ENCODE measurements at regions not wholly inside any gene's neighbourhood (a gene's known extent, or its start where the extent isn't known, plus 50 kb on each side); places are given as distances from the start of the nearest gene placed in this dataset.

DNA sequence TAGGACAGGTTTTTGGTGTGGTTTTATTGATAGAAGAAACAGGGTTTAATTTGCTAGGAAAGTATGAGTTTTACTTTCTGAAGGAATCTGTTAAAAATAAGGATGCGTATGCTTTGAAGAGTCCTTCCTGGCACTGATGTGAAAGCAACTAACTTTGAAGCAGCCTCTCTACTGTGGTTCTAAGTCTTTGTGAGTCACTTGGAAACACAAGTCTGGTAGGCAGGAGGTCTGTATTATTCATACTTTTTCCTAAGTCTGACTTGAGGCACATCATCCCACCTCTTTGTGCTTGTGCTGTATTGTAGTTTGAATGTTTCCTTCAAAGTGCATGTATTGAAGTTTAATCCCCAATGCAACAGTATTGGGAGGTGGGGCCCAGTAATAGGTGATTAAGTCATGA lies 129.0 kb downstream of the TAF11L14 start:
- no peak for DNase-seq

DNA sequence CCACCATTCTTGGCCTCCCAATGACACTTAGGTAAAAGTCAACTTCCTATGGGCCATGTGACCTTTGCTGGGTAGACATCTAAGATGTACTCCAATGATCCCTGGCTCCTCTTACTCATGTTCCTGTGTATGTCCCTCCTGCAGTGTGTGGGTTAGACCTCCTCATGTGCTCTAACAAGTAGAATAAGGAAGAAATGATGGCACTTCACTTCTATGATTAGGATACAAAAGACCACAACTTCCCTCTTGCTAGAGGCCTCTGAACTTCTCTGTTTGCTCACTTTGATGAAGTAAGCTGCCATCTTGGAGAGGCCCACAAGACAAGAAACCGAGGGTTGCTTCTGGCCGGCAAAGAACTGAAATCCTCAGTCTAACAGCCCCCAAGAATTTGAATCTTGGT lies 131.8 kb downstream of the TAF11L14 start:
- no peak for DNase-seq

DNA sequence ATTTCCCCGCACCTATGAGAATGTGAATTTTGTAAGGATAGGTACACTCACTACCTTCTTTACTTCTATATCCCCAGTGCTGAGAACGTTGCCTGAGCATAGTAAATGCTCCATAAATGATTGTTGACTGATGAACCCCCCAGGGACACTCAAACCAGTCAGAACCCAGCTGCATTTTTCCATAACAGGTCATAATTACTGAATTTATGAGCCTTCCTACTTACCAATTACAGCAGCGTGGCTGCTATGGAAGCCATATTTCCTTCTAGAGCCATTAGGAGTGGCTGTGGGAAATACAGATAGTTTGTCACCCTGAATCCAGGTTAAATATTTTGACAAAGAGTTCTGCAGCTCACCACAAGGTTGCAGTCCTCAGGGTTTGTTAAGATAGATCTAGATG lies 135.0 kb downstream of the TAF11L14 start:
- no peak for DNase-seq

DNA sequence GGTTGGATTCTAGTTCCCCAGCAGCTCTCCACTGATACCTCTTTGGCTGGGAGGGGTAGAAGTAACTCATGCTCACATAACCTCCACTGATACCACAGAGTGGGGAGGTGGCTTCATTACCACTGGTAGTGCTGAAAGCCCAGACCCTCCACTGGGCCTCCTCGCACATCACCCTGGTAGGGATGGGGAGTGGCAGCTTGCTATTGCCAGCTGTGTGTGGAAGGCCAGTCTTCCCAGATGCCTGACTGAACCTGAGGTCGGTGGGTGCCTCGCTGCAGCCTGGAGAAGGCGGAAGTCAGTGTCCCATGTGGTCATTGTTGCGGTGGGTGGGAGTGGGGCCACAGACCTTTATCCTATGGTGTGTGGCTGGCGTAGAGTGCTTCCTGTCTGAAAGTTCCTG lies 138.0 kb downstream of the TAF11L14 start:
- no peak for DNase-seq

DNA sequence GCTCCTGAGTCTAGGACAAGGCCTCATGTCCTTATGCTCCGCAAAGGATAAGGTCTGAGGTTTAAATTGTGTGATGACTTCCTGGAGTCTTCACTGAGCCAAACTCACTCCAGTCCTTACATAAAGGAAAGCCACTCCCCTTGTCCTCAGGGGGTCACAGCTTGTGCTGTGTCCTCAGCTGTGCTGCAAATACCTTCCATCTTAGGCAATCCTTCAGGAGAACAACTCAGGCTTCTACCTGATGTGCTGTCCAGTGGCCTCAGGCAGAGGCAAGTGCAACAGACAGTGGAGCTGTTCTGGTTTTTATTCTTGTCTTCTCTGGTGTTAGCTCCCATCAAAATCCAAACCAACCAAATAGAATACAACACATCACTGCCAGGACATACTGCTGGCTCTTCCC lies 151.5 kb downstream of the TAF11L14 start:
- no peak for DNase-seq

DNA sequence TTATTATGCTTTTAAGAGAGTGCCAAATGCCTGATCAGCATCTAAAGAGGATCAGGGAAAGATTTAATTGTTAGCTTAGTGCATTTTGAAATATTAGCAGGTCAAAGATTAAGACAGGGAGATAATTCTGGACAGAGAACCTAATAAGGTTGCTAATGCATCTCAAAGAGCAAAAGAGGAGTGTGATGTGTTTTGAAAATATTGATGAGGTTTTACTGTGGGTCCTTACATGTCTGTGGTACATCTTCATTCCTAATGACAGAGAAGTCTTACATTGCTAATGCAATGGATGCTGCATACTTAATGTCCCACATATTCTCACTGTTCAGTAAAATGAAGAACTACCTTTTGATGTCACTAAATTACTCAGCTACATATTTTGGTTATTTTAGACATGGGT lies 154.1 kb downstream of the TAF11L14 start:
- DNase-seq, result no peak

DNA sequence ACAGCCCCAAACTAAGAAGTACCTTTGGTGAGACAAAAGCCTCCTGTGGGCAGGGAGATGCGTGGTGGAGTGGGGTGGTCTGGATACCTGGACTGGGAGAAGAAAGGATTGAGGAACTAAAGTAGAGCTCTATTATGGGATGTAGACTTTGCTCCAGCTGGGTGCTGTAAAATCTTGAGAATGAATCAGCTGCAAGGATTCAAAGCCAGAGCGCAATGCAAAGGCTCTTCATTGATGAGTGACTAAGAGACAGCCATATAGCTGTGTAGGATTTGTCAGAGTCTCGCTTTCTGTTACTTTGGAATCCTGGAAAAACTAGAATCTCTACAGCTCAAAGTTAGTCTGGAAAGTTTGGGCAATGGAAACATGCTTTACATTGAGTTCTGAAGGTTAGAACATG lies 159.9 kb downstream of the TAF11L14 start:
- DNase-seq, result no peak

DNA sequence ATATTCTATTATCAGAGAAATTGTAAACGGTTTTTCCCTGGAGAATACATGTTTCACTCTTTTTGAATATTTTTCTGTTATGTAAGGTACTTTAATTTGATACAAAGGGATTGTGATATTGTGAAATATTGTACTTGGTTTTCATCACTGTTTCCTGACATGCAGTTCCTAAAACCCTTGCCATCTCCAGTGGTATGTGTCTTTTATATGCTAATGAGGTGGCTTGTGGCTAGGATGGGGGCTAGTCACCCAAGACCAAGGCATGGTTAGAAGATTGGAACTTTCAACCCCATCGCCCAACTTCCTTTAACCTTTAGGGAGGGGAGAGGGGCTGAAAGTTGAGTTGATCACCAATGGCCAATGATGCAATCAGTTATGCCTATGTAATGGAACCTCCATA lies 160.6 kb downstream of the TAF11L14 start:
- DNase-seq, result no peak

DNA sequence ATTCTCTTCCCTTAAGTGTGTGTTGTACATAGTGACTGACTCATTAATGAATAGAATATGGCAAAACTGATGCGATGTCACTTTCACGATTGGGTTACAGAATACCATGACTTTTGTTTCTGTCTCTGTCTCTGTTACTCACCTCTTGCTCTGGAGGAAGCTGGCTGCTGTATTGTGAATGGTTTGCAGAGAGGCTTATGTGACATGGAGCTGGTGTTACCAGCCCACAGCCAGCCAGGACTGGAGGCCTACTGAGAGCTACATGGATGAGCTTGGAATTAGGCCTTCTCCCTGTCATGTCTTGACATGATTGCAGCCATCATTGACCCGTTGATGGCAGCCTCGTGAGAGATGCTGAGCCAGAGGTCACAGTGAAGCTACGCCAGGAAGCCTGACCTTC lies 161.9 kb downstream of the TAF11L14 start:
- no peak for DNase-seq

DNA sequence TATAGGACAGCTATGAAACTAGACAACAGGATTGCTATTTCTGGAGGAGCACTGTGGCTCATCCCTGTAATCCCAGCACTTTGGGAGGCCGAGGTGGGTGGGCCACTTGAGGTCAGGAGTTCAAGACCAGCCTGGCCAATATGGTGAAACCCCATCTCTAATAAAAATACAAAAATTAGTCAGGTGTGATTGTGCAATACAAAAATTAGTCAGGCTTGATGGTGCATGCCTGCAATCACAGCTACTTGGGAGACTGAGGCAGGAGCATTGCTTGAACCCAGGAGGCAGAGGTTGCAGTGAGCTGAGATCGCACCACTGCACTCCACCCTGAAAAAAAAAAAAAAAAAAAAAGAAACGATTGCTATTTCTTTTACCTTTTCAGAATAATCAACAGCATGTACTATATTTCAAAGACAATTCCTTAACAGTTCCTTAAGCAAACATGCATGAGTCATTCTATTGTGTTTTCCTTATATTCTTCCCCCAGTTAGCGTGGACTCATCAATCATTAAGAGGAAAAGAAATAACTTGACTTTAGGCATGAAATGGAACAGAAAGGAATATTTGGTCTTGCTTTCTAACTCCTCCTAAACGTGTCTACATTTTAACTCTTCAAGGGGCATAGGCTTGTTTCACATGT lies 162.6 kb downstream of the TAF11L14 start:
- DNase-seq, result no peak

DNA sequence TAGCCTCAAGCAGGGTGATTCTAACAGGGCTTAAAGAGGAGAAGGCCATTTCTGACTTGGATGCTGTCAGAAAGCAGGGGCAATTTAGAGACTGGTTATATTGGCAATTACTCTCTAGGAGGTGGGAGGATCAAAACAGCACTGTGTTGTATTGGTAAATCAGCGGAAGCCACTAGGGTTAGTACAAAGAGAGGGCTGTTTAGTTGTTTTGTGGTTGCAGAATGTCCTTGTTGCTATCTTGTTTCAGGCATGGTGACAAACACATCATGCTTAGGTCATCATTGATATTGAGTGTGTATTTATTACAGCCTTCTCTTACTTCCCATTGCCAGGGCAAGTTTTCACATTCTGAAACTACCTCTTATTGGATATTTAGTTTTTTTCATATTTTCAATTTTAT lies 165.3 kb downstream of the TAF11L14 start:
- DNase-seq, result no peak

DNA sequence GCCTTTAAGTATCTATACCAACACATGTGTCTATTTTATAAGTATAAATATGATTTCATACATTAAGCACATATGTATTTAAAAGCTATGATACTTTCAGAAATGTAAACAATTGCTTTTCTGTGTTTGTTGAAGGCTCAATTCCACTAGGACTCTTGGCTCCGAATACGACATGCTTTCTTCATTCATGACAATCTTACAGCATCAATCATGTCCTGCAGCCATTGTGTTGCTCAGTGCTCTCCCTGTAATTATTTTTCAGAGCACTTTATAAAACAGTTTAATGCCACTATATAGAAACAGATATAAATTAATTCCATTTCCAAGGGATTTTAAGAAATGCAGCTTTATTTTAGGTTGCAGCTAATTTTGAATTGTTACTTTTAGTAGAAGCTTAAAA lies 167.3 kb downstream of the TAF11L14 start:
- no peak for DNase-seq

DNA sequence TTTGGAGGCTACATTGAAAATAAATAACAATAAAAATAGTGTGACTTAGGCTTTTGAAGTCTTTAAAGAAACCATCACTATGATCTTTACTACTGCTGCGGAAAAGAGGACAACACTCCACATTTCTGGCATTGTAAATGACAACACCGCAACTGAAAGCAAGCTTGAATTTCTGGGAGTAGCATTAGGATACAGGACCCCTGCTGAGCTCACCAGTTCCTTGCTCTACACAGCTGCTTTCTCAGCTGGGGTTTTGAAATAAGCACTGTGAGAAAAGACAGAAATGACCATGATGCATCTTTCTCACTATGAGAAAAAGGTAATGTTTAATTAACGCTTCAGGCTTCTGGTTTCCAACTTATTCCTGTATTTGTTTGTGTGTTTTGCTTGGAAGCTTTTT lies 168.0 kb downstream of the TAF11L14 start:
- DNase-seq, result no peak

DNA sequence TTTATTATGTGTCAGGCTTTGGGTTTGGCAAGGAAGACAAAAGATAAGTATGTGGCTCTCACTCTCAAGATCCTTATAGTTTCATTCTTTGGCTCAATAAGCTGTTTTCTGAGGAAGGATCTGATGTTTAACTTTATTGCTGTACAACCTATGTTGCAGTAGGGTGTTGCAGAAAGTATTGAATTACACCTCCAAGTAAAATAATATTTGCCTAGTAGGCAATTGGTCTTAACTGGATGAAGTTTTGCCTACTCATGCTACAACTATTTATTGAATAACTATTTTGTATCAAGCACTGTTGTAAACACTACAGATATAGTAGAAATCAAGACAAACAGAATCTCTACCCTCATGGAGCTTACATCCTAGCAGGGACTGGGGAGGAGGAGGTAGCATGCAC lies 169.7 kb downstream of the TAF11L14 start:
- no peak for DNase-seq

DNA sequence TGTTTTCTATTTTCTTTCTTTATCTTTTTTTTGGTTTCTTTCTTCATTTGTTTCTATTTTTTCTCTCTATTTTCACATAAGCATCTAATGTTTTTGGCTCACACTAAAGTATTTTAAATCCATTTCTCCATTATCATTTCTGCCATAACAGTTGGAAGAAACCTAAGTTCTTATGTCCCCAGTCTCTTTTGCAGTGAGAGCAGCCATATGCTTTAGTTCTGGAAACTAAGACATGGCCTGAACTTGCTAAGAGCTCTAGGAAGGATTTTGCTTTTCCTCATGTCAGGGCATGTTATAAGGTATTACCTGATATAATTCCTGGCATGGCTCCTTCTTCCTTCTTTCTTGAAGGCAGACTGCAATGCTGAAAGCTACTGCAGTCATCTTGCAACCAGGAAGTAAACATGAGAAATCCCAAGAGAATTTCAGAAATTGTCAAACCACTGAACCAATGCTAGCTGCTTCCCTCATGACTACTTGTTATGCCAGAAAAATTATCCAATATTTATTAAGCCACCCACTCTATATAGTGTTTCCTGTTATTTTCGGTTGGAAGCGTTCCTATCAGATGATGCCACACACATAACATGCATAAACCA lies 171.1 kb downstream of the TAF11L14 start:
- no peak for DNase-seq

DNA sequence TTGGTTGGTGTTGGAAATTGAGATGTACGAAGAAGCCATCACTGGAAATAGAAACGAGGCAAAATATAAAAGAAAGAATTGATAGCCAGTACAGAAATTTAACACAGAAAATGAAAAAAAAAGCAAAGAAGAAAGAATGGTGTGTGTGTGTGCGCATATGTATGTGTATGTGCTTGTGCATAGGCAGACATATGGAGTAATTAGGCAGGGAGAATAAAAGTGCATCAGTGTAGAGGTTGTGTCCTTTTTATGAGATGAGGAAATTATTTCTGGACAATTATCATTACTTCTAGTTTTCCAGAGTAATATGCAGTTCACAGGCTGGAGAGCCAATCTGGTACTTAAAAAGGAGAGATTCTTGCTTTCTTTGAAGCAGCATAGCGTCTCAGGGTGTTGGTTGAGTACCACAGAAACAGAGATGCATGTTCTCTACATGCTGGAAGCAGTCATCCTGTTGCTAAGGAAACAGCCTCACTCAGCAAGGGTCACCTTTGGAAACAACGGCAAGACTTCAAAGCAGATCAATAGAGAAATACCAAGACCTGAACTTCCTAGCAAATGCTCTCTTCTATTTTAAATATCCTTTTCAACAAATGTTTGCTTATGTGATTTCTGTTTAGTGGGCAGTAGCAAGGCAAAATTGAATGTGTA lies 172.7 kb downstream of the TAF11L14 start:
- DNase-seq, result no peak

DNA sequence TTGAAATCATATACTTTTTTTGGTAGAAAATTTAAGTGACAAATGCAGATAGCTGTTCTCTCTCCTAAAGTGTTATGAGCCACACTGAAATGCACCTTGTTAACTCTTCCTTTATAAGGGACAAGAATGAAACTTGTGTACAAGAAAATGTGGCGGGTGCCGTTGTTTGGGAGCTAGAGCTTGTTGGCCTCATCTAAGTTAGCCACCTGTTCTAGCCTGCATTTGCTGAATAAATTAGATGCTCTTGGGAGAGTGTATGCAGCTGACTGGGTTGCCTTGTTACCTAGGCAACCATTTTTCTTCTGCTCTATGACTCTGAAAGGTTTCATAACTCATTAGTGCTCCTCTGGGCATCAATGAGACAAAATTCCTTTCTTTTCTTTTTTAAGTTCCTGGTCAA lies 174.3 kb downstream of the TAF11L14 start:
- DNase-seq, result no peak

DNA sequence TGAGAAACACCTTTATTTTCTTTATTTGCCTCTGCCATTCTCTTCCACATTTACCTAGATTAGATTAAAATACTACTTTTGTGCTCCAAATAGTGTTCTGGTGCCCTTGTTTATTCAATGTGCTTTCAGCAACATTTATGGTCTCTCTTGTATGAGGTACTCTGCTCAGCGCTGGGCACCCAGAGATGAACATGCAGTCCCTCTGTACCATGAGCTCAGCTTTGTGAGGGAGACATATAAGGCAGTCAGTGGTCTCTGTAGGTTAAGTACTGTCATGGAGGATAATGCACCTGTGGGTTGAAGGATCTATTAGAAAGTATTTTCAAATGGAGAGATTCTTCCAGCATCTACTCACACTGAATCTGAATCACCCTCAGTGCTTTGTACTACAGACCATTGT lies 176.5 kb downstream of the TAF11L14 start:
- no peak for DNase-seq

DNA sequence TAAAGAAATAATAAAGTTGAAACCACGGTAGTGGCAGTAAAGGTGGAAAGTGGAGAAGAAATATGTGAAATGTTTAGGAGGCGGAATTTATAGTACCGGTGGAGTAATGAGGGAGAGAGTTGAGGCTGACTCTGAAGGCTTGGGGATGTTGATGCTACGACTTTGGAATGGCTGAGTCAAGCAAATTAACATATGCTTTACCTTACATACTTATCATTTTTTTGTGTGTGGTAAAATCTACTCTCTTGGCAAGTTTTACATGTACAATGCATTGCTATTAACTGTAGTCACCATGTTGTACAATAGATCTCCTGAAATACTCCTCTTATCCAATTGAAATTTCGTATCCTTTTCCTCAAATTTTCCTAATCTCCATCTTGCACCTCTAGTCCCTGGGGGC lies 179.0 kb downstream of the TAF11L14 start:
- no peak for DNase-seq

DNA sequence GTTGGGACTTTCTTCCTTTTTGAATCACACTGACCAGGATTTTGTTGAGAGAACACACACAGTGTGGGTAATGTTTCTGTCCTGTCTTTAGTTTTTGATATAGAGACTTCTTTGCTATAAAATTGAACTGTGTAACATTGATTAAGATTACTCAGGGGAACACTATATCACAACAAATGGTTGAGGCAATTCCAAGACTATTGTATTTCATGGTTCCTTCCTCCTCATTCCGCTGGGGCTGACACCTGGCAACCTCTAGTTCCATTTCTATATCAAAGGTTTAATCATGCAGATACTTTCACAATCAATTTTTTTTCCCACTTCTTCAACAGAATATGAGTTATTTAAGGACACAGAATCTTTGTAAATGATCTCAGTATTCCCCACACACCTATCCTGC lies 182.2 kb downstream of the TAF11L14 start:
- DNase-seq, result no peak

DNA sequence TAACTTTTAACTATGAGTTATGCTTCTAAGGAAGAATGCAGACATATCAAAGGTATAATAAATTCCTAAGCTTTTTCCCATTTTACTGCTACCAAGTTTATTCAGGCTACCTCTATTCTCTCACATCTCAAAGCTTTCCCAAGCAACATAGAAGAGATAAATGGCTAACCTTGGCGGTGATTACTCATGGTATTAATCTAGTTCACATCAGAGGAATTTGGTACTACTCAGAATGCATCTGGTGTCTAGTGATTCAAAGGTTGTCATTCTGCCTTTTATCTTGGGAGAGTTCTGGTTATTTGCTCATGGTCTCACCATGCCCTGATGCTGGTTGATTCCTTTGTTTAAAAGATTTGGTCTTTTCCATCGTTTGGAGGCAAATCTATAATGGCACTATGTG lies 182.7 kb downstream of the TAF11L14 start:
- no peak for DNase-seq

DNA sequence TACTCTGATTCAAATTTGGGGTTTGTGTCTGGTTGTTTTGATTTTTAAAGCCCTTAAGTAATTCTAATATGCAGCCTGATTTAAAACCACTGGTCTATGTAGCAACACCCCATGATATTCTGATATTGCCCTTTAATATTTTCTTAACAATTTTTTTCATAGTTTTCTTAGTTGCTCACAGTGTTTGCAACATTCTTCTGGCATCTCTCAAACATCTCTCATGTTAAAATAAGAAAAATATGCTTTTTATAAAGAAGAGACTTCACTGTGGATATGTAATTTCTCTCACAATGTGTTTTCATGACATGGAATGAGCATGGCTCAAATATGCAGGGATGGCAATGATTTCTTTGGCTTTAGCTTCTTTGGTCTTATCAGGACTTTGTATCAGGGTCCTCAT lies 183.7 kb downstream of the TAF11L14 start:
- no peak for DNase-seq

DNA sequence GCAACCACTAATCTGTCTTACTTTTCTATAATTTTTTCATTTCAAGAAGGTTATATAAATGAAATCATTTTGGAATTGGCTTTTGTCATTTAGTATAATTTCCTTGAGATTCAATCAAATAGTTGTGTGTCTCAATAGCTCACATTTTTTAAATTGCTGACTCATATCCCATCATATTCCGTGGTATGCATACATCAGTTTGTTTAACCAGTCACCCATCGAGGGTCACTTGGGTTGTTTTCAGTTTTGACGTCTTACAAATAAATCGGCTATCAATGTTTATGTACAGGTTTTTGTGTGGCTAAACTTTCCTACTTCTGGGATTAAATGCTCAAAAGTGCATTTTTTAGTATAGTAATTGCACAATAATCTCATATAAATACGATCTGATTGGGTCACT lies 185.5 kb downstream of the TAF11L14 start:
- no peak for DNase-seq

DNA sequence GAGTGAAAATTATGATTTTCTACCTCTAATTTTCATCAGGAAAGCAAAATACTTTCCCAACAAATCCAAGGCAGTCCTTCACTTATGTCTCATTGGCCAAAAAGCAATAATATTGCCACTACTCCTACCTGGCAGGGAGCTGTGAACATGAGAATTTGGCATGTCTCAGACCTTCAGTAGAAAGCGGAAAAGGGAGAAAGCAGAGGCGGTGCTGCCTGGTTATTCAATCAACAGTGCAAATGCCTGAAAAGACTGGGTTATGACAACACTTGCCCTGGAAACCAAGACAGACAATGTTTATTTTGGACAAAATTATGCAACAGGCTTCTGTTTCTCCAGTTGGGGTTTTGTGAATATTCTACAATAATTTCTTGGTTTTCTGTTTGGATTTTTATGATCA lies 194.4 kb downstream of the TAF11L14 start:
- no peak for DNase-seq

DNA sequence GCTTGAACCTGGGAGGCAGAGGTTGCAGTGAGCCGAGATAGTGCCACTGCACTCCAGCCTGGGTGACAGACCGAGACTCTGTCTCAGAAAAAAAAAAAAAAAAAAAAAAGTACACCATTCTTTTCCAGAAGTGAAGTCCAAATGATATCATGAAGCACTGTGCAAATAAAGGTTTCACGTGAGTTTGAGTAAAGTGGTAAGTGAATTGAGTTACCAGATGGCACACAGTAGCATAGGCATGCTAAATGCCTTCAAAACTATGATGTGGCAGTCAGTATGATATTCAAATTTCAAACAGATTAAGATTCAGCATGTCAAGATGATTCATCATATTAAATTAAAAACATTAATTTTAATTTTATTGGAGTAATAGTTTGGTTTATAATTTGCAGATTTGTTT lies 195.2 kb downstream of the TAF11L14 start:
- DNase-seq, result no peak

Data from activated CD8-positive, alpha-beta memory T cell treated with anti-CD3 and anti-CD28 coated beads, Interleukin-2, amount 50 U/mL, for 48 hours (primary cell).